ENCODE measurements at regions not wholly inside any gene's neighbourhood (a gene's known extent, or its start where the extent isn't known, plus 50 kb on each side); places are given as distances from the start of the nearest gene placed in this dataset.

DNA sequence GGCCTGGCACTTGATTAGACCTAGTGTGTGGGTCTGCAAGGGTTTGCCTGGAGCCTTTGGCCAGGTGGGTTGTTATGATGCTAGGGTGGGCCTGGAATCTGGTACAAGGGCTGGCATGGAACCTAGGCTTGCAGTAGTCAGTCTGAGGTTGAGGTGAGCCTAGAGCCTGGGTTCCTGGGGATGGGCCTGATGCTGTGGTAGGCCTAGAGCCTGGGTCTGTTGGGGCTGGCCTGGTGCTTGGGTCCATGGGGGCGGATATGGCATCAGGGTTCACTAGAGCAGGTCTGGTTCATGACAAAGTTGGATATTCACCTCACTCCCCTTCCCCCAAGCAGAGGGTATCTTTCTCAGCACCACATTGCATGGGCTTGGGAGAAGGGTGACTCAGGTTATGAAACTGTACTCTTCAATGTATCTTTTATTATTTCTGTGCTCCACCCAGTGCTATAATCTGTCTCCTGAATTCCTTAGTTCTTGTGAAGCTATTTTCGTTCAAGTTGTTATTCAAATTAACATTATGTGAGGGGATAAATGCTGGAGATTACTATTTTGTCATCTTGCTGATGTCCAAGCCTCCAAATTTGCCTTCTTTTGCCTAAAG lies 274.4 kb downstream of the NFKBIZ start:
- TF ChIP-seq, protein P1, sequence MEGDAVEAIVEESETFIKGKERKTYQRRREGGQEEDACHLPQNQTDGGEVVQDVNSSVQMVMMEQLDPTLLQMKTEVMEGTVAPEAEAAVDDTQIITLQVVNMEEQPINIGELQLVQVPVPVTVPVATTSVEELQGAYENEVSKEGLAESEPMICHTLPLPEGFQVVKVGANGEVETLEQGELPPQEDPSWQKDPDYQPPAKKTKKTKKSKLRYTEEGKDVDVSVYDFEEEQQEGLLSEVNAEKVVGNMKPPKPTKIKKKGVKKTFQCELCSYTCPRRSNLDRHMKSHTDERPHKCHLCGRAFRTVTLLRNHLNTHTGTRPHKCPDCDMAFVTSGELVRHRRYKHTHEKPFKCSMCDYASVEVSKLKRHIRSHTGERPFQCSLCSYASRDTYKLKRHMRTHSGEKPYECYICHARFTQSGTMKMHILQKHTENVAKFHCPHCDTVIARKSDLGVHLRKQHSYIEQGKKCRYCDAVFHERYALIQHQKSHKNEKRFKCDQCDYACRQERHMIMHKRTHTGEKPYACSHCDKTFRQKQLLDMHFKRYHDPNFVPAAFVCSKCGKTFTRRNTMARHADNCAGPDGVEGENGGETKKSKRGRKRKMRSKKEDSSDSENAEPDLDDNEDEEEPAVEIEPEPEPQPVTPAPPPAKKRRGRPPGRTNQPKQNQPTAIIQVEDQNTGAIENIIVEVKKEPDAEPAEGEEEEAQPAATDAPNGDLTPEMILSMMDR (IDR thresholded peaks at IDR 0.05; ENCODE audit: low read depth, low read length) = no peak
- no peak for TF ChIP-seq EZH2phosphoT487 (IDR thresholded peaks at IDR 0.05; ENCODE audit: low read depth)
